ENCODE measurements at regions not wholly inside any gene's neighbourhood (a gene's known extent, or its start where the extent isn't known, plus 50 kb on each side); places are given as distances from the start of the nearest gene placed in this dataset.

DNA sequence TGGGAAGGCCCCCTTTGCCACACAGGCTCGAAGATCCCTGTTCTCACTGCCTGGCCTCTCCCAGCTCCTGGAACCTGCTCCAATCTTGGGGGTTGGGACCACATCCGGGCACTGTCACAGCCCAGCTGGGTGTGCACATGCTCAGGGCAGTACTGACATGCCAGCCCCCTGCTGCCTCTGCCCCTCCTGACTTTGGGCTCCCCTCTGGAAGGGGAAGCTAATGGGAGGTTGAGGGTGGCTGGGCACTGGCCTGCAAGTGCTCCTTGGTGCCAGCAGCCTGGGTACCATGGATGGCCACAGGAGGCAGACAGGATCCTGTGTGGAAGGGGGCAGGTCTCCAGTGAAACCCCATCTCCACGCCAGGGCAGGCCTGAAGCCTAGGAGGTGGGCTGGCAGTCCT lies 126.1 kb upstream of the NOL4 start:
- no peaks in the 10 kb centered on the region for H3K27me3 ChIP-seq
- intact Hi-C loops (cut with DNase I), result no loop called here
- no peaks in the 10 kb centered on the region for H3K4me1 ChIP-seq
- no peak for DNase-seq (ENCODE audit: extremely low spot score in 2 of 2)
- H3K36me3 ChIP-seq, result no peaks in the 10 kb centered on the region
- TF ChIP-seq POLR2A (IDR thresholded peaks at IDR 0.05) (no peak), POLR2AphosphoS5 (IDR thresholded peaks at IDR 0.05; ENCODE audit: insufficient read depth in 1 of 2, low read depth in 1 of 2) (no peak)
- TF ChIP-seq, protein P1, sequence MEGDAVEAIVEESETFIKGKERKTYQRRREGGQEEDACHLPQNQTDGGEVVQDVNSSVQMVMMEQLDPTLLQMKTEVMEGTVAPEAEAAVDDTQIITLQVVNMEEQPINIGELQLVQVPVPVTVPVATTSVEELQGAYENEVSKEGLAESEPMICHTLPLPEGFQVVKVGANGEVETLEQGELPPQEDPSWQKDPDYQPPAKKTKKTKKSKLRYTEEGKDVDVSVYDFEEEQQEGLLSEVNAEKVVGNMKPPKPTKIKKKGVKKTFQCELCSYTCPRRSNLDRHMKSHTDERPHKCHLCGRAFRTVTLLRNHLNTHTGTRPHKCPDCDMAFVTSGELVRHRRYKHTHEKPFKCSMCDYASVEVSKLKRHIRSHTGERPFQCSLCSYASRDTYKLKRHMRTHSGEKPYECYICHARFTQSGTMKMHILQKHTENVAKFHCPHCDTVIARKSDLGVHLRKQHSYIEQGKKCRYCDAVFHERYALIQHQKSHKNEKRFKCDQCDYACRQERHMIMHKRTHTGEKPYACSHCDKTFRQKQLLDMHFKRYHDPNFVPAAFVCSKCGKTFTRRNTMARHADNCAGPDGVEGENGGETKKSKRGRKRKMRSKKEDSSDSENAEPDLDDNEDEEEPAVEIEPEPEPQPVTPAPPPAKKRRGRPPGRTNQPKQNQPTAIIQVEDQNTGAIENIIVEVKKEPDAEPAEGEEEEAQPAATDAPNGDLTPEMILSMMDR (IDR thresholded peaks at IDR 0.05), result no peak
- no peak overlapping the region for H3K27ac ChIP-seq
- H3K4me3 ChIP-seq, result no peak overlapping the region
- H3K9me3 ChIP-seq, result no peaks in the 10 kb centered on the region

DNA sequence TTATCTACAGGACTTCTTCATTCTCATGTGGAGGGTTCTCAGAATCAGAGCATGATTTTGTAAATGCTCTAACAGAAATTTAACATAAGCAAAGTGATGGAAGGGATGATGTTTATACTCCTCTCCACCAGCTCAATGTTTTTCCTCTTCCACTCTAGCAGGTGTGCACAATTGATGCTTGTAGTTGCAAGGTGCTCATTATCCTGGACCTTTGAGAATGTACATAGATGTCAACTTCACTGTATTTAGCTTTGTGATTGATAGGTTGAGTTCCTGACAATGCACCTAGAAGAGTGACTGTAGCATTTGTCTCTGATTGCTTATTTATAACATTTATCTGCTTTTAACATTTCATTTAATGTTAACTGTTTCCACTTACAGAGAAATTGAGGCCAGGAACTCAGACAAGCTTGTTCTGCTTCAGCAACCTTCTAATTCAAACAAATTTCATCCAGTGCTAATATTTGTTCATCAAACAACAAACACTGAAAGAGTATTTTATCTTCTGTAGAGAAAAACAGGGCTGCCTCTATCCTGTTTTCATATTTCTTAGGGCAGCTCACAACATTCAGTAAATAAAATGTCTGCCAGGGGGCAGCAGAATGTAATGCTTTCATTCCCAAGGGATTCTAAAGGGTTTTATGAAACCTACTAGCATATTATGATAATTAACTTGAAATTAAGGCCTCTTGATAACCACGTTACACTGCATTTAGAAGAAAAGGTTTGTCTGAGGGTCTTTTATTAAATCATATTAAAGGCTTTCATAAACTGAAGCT lies 127.9 kb upstream of the NOL4 start:
- DNase-seq (ENCODE audit: extremely low spot score in 2 of 2), result no peak
- Histone ChIP-seq H3K9me3 (no peaks in the 10 kb centered on the region), H3K27ac (no peak overlapping the region), H3K36me3 (no peaks in the 10 kb centered on the region), H3K4me3 (no peak overlapping the region), H3K4me1 (no peaks in the 10 kb centered on the region), H3K27me3 (no peaks in the 10 kb centered on the region)
- TF ChIP-seq, protein P1 (IDR thresholded peaks at IDR 0.05), result no peak
- TF ChIP-seq POLR2AphosphoS5 (IDR thresholded peaks at IDR 0.05; ENCODE audit: insufficient read depth in 1 of 2, low read depth in 1 of 2), result no peak
- no peak for TF ChIP-seq POLR2A (IDR thresholded peaks at IDR 0.05)
- intact Hi-C loops (cut with DNase I), result no loop called here

DNA sequence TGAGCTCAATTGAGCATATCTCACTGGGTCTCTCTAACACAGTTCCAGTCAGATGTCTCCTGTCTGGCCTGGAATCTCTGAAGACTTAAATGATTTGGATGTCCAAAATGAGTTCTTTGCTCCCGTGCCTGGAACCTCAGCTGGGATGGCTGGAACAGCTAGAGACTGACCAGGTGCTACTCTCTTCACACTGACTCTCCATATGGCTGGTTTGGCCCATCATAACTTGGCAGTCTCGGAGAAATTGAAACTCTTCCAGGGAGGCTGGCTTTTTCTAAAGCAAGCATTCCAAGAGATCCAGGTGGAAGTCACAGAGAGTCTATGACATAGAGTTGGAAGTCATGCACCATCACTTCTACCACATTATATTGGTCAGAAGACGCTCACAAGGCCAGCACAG lies 129.6 kb upstream of the NOL4 start:
- H3K27me3 ChIP-seq, result no peaks in the 10 kb centered on the region
- no peak for DNase-seq (ENCODE audit: extremely low spot score in 2 of 2)
- TF ChIP-seq POLR2AphosphoS5 (IDR thresholded peaks at IDR 0.05; ENCODE audit: insufficient read depth in 1 of 2, low read depth in 1 of 2), result no peak
- TF ChIP-seq, protein P1 (IDR thresholded peaks at IDR 0.05), result no peak
- TF ChIP-seq POLR2A (IDR thresholded peaks at IDR 0.05), result no peak
- H3K27ac ChIP-seq, result no peak overlapping the region
- intact Hi-C loops (cut with DNase I), result no loop called here
- no peaks in the 10 kb centered on the region for H3K36me3 ChIP-seq
- H3K4me3 ChIP-seq, result no peak overlapping the region
- no peaks in the 10 kb centered on the region for H3K4me1 ChIP-seq
- no peaks in the 10 kb centered on the region for H3K9me3 ChIP-seq

DNA sequence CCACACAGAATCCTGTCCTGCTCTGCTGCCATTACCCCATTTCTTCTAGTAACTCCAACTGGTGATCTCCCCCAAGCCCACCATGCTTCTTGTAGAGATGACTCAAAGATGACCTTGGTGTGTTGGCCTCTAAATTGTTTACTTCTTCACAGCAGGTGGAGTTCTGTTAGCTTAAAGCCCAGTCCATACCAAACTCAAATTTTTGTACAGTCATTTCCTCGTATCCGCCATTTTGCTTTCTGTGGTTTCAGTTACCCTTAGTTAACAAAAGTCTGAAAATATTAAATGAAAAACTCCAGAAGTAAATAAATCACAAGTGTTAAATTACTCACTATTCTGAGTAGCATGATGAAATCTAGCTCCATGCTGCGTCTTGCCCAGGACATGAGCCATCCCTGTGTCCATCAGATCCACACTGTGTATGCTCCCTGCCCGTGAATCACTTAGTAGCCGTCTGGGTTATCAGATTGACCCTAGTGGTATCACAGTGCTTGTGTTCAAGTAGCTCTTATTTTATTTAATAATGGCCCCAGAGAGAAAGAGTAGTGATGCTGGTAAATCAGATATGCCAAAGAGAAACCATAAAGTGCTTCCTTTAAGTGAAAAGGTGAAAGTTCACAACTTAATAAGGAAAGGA lies 133.3 kb upstream of the NOL4 start:
- Histone ChIP-seq H3K27ac (no peak overlapping the region), H3K4me3 (no peak overlapping the region), H3K4me1 (no peaks in the 10 kb centered on the region), H3K9me3 (no peaks in the 10 kb centered on the region), H3K27me3 (no peaks in the 10 kb centered on the region), H3K36me3 (no peaks in the 10 kb centered on the region)
- intact Hi-C loops (cut with DNase I), result no loop called here
- no peak for TF ChIP-seq POLR2A (IDR thresholded peaks at IDR 0.05)
- TF ChIP-seq, protein P1 (IDR thresholded peaks at IDR 0.05), result no peak
- TF ChIP-seq POLR2AphosphoS5 (IDR thresholded peaks at IDR 0.05; ENCODE audit: insufficient read depth in 1 of 2, low read depth in 1 of 2), result no peak
- no peak for DNase-seq (ENCODE audit: extremely low spot score in 2 of 2)

DNA sequence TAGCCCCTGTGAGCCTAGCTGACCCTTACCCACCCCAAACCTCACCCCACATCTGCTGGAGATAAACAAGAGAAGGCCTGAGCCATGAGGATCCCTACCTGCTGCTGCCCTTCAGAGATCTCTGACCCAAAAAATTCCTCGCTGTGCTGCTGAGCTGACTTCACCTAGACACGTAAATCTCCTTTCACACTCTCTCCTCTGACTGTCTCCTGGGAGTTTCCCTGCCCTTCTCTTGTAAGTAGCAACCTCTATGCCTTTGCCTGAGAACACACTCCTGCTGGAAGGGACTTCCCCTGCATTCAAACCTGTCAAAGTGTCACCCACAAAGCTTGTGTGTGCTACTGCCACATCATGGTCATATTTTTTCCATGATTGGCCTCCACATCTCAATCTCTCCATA lies 134.2 kb upstream of the NOL4 start:
- H3K4me3 ChIP-seq, result no peak overlapping the region
- intact Hi-C loops (cut with DNase I), result no loop called here
- TF ChIP-seq POLR2A (IDR thresholded peaks at IDR 0.05) (no peak), POLR2AphosphoS5 (IDR thresholded peaks at IDR 0.05; ENCODE audit: insufficient read depth in 1 of 2, low read depth in 1 of 2) (no peak)
- TF ChIP-seq, protein P1 (IDR thresholded peaks at IDR 0.05), result no peak
- H3K4me1 ChIP-seq, result no peaks in the 10 kb centered on the region
- H3K27me3 ChIP-seq, result no peaks in the 10 kb centered on the region
- DNase-seq (ENCODE audit: extremely low spot score in 2 of 2), result no peak
- no peaks in the 10 kb centered on the region for H3K36me3 ChIP-seq
- no peaks in the 10 kb centered on the region for H3K9me3 ChIP-seq
- no peak overlapping the region for H3K27ac ChIP-seq
